ENCODE measurements at regions not wholly inside any gene's neighbourhood (a gene's known extent, or its start where the extent isn't known, plus 50 kb on each side); places are given as distances from the start of the nearest gene placed in this dataset.
A peak's percentile ranks its signal among the peaks of the same experiment; 100 is the strongest.

DNA sequence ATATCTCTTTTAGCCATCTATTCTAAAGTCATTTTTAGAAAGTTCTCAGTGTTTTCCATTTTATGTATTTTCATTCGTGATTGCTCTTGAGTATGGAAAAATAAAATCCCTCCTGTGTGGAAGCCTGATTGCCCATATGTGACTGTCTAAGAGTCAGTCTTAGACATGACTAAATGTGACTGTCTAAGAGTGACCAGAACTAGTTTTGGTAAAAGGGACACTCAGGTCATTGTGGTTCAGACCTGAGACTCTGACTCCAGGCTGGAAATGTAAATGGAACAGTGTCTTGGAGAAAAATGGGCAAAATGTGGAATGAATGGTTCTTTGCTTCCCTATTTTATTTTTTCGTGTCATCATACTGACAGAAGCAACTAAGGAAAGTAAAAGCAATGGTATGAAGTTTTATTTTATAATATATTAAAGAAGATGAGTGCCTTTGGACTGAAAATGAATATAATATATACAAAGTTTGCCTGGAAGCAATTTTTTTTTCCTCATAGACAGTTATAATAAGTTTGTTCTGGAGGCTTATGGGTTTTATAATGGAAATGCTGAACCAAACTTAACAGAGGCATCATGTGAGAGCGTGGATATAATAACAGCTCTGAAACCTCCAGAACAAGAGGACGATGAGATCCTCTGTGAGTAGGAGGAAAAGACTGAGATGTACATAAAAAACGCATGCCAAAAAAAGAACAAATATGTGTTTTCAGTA, 264.4 kb downstream of the ZPLD1 start:
- H3K36me3 ChIP-seq (ENCODE audit: control insufficient read depth in 4 of 4, insufficient read depth in 4 of 4, low read length in 4 of 4) = no peaks in the 10 kb centered on the region
- H3K4me1 ChIP-seq (ENCODE audit: control insufficient read depth in 5 of 5, insufficient read depth in 5 of 5, low read length in 5 of 5) = peaks cover 0 to 4% (median 0%) of the 10 kb centered on the region in 5 donors
- H3K9me3 ChIP-seq (ENCODE audit: control insufficient read depth in 4 of 4, insufficient read depth in 3 of 4, low read length in 3 of 4) = no peaks in the 10 kb centered on the region
- H3K27ac ChIP-seq (ENCODE audit: low read depth in 1 of 2, low read length in 1 of 2) = peak overlapping the region in 1 of 2 donors; percentile 53
- no peak overlapping the region for H3K4me3 ChIP-seq
- H3K9ac ChIP-seq (ENCODE audit: insufficient read depth in 1 of 2, low read length in 2 of 2) = no peak overlapping the region
- 84 to 90% methylated on average over 5 of the region's 5 CpGs for WGBS, 2 donors
- DNase-seq (no peak), ATAC-seq (ENCODE audit: insufficient read depth, low FRiP score) (no peak)
- no peaks in the 10 kb centered on the region for H3K27me3 ChIP-seq (ENCODE audit: control insufficient read depth in 3 of 3, insufficient read depth in 3 of 3, low read length in 2 of 3)
- TF ChIP-seq, protein P1, sequence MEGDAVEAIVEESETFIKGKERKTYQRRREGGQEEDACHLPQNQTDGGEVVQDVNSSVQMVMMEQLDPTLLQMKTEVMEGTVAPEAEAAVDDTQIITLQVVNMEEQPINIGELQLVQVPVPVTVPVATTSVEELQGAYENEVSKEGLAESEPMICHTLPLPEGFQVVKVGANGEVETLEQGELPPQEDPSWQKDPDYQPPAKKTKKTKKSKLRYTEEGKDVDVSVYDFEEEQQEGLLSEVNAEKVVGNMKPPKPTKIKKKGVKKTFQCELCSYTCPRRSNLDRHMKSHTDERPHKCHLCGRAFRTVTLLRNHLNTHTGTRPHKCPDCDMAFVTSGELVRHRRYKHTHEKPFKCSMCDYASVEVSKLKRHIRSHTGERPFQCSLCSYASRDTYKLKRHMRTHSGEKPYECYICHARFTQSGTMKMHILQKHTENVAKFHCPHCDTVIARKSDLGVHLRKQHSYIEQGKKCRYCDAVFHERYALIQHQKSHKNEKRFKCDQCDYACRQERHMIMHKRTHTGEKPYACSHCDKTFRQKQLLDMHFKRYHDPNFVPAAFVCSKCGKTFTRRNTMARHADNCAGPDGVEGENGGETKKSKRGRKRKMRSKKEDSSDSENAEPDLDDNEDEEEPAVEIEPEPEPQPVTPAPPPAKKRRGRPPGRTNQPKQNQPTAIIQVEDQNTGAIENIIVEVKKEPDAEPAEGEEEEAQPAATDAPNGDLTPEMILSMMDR (IDR thresholded peaks at IDR 0.05; ENCODE audit: control extremely low read depth, extremely low read depth) = no peak

- Histone ChIP-seq H3K9ac (ENCODE audit: insufficient read depth in 1 of 2, low read length in 2 of 2) (no peak overlapping the region), H3K36me3 (ENCODE audit: control insufficient read depth in 4 of 4, insufficient read depth in 4 of 4, low read length in 4 of 4) (no peaks in the 10 kb centered on the region), H3K27ac (ENCODE audit: low read depth in 1 of 2, low read length in 1 of 2) (peak overlapping the region in 1 of 2 donors; percentile 53), H3K27me3 (ENCODE audit: control insufficient read depth in 3 of 3, insufficient read depth in 3 of 3, low read length in 2 of 3) (no peaks in the 10 kb centered on the region), H3K4me1 (ENCODE audit: control insufficient read depth in 5 of 5, insufficient read depth in 5 of 5, low read length in 5 of 5) (peaks cover 0 to 4% (median 0%) of the 10 kb centered on the region in 5 donors), H3K9me3 (ENCODE audit: control insufficient read depth in 4 of 4, insufficient read depth in 3 of 4, low read length in 3 of 4) (no peaks in the 10 kb centered on the region), H3K4me3 (no peak overlapping the region)
- no peak for ATAC-seq (ENCODE audit: insufficient read depth, low FRiP score)
- WGBS, 2 donors = 85 to 97% methylated on average over 1 of the region's 1 CpG
- DNase-seq = no peak
- TF ChIP-seq, protein P1 (IDR thresholded peaks at IDR 0.05; ENCODE audit: control extremely low read depth, extremely low read depth) = no peak
These were observed 265.0 kb downstream of the ZPLD1 start for GRCh38 chr3:102699819-102700140.

DNA sequence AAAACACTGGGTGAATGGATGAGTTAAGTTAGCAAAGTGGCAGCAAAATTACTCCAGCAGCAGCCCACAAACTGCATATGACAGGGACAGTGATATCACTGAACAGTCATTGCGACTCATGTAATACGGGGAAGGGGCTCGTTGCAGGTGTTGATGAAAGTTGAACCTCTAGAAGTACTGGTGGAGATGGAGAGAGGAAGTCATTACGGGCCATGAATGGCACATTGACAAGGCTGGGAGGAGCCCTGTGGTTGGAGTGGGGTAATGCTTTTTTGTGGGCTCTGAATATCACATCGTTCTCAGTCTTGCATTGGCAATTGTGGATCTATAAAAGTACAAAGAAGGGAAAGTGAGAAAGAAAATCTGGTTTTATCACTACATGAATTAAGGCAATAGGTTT, 278.1 kb downstream of the ZPLD1 start:
- DNase-seq (no peak), ATAC-seq (ENCODE audit: insufficient read depth, low FRiP score) (no peak)
- H3K4me1 ChIP-seq (ENCODE audit: control insufficient read depth in 5 of 5, insufficient read depth in 5 of 5, low read length in 5 of 5) = no peaks in the 10 kb centered on the region
- no peaks in the 10 kb centered on the region for H3K9me3 ChIP-seq (ENCODE audit: control insufficient read depth in 4 of 4, insufficient read depth in 3 of 4, low read length in 3 of 4)
- H3K9ac ChIP-seq (ENCODE audit: insufficient read depth in 1 of 2, low read length in 2 of 2) = no peak overlapping the region
- no peaks in the 10 kb centered on the region for H3K36me3 ChIP-seq (ENCODE audit: control insufficient read depth in 4 of 4, insufficient read depth in 4 of 4, low read length in 4 of 4)
- 77 to 80% methylated on average over 5 of the region's 5 CpGs for WGBS, 2 donors
- H3K27me3 ChIP-seq (ENCODE audit: control insufficient read depth in 3 of 3, insufficient read depth in 3 of 3, low read length in 2 of 3) = no peaks in the 10 kb centered on the region
- H3K27ac ChIP-seq (ENCODE audit: low read depth in 1 of 2, low read length in 1 of 2) = no peak overlapping the region
- H3K4me3 ChIP-seq = no peak overlapping the region
- TF ChIP-seq, protein P1 (IDR thresholded peaks at IDR 0.05; ENCODE audit: control extremely low read depth, extremely low read depth) = no peak

DNA sequence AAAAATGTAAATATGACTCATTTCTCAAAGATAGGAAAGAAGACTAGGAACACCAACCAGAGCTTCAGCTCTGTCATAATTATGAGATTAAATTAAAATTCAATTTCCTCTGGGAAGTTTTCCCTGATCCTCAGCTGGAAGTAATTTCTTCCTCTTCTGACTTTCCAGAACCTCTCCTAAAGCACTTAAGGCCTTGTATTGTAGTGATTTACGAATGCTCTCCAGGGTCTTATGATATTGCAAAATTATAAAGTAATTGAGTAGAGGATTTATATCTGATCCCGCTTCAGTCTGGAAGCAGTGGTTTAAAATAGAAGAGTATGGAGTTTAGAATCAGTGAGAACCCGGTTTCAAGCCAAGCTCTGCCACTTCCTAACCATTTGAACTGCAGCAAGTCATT, 279.8 kb downstream of the ZPLD1 start:
- TF ChIP-seq, protein P1 (IDR thresholded peaks at IDR 0.05; ENCODE audit: control extremely low read depth, extremely low read depth) = no peak
- WGBS, 2 donors = 58 to 78% methylated on average over 3 of the region's 3 CpGs
- no peak overlapping the region for H3K4me3 ChIP-seq
- DNase-seq (peak in 2 of 3 donors; percentile 21 to 40), ATAC-seq (ENCODE audit: insufficient read depth, low FRiP score) (no peak)
- H3K9ac ChIP-seq (ENCODE audit: insufficient read depth in 1 of 2, low read length in 2 of 2) = no peak overlapping the region
- no peaks in the 10 kb centered on the region for H3K9me3 ChIP-seq (ENCODE audit: control insufficient read depth in 4 of 4, insufficient read depth in 3 of 4, low read length in 3 of 4)
- no peaks in the 10 kb centered on the region for H3K4me1 ChIP-seq (ENCODE audit: control insufficient read depth in 5 of 5, insufficient read depth in 5 of 5, low read length in 5 of 5)
- no peak overlapping the region for H3K27ac ChIP-seq (ENCODE audit: low read depth in 1 of 2, low read length in 1 of 2)
- no peaks in the 10 kb centered on the region for H3K27me3 ChIP-seq (ENCODE audit: control insufficient read depth in 3 of 3, insufficient read depth in 3 of 3, low read length in 2 of 3)
- no peaks in the 10 kb centered on the region for H3K36me3 ChIP-seq (ENCODE audit: control insufficient read depth in 4 of 4, insufficient read depth in 4 of 4, low read length in 4 of 4)

Data from lung (tissue), 11 donors.